SK-N-MC (cell line): ENCODE measurements at regions not wholly inside any gene's neighbourhood (a gene's known extent, or its start where the extent isn't known, plus 50 kb on each side); places are given as distances from the start of the nearest gene placed in this dataset.

Experiments used
- DNase-seq: peaks from one replicate; pipeline ENCODE4 v3.0.0-alpha.2; 2011; ENCODE audit warnings: low read depth, low spot score
- H3K27ac ChIP-seq: fragments of 200-600 bp; sonication (generic); 2 replicates; pipeline ENCODE4 v1.5.1; 2016; ENCODE audit warnings: mixed run types
- H3K36me3 ChIP-seq: fragments of 200-600 bp; sonication (generic); 2 replicates; pipeline ENCODE4 v1.6.1; 2017; ENCODE audit warnings: antibody characterized with exemption, low read length, mixed read lengths; ENCODE audit not compliant: insufficient read depth
- H3K4me3 ChIP-seq: fragments of 200-600 bp; sonication (generic); 2 replicates; pipeline ENCODE4 v1.5.1; 2016
- H3K9ac ChIP-seq: fragments of 200-600 bp; sonication (generic); 2 replicates; pipeline ENCODE4 v1.8.0; 2017; ENCODE audit warnings: mixed run types, mixed read lengths; ENCODE audit not compliant: insufficient read length
- H3K9me3 ChIP-seq: fragments of 200-600 bp; sonication (generic); 2 replicates; pipeline ENCODE4 v1.6.1; 2017; ENCODE audit warnings: low read depth, mild to moderate bottlenecking, antibody characterized with exemption, low read length, moderate library complexity, mixed read lengths
- EZH2 ChIP-seq: fragments of 200-600 bp; sonication (generic); IDR thresholded peaks from one replicate; pipeline ENCODE4 v1.6.1; 2017; ENCODE audit warnings: antibody characterized with exemption
- FOXP2 ChIP-seq: optimal IDR thresholded peaks from 2 replicates; pipeline ENCODE3; 2011; ENCODE audit warnings: mild to moderate bottlenecking, moderate library complexity; ENCODE audit not compliant: insufficient read depth; ENCODE audit errors: extremely low read length, control extremely low read depth
- POLR2AphosphoS5 ChIP-seq: IDR thresholded peaks from 2 replicates; pipeline ENCODE4 v1.6.1; 2012; ENCODE audit warnings: mild to moderate bottlenecking, low read depth, low read length, borderline replicate concordance

DNA sequence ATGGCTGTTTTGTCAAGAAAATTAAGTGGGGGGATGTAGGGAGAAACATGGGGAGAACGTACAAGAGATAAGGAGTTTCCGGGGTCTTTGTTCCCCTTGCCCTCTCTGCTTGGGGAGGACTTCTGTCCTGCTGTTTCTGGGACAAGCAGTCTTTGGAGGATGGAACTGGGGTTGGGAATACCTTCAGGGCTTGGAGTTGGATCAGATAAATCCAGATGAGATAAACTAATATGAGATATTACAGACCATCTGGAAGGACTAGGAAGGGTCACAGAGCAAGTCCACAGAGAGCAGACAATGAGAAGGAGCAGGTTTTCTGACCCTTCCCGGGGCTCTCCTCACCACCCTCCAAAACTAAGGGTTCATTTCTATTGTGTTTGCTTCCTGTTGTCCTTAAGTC, 237.5 kb downstream of the TSHZ3 start:
- Histone ChIP-seq H3K36me3 (no peaks in the 10 kb centered on the region), H3K4me3 (no peak overlapping the region), H3K9me3 (no peaks in the 10 kb centered on the region), H3K27ac (no peak overlapping the region), H3K9ac (no peak overlapping the region)
- TF ChIP-seq FOXP2 (no peak), EZH2 (no peak), POLR2AphosphoS5 (no peak)
- DNase-seq, result no peak

DNA sequence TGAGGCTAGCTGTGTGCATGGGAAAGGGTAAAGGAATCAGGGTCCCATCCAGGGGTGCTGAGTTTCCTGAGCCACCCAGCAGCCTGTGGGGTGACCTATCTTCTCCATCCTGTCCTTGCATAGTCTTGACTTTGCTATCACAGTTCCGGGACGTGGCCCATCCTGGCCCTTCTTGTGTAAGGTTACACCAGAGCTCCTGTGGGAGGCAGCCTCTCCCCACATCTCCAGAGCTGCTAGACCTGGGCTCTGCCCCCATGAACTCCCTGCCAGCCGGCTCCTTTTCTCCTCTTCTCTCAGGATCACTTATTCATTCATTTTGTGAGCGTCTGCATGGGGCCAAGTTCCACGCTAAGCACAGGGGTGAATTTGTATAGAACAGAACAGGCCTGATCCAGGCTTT, 238.9 kb downstream of the TSHZ3 start:
- TF ChIP-seq POLR2AphosphoS5, result no peak
- no peak for TF ChIP-seq EZH2
- no peaks in the 10 kb centered on the region for H3K9me3 ChIP-seq
- H3K36me3 ChIP-seq, result no peaks in the 10 kb centered on the region
- no peak for DNase-seq
- no peak overlapping the region for H3K4me3 ChIP-seq
- H3K9ac ChIP-seq, result no peak overlapping the region
- no peak overlapping the region for H3K27ac ChIP-seq

DNA sequence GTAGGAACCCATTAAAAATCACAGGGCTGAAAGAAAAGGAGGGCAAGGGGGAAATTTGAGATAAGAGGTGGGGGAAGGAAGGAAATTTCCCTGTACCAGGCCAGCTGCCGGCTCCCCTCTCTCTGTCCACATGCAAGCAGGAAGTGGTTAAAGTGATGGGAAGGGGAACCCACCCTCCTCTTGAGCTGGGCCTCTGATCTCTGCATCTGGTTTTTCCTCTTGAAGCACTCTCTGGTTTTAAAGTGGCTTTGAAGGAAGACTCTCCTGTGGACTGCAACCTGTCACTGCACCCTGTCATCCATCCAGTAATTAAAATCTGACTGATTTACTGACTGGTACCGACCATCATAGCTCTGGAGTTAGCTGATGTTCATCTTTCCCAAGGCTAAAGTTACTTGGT, 239.6 kb downstream of the TSHZ3 start:
- no peaks in the 10 kb centered on the region for H3K36me3 ChIP-seq
- H3K27ac ChIP-seq, result no peak overlapping the region
- no peak overlapping the region for H3K4me3 ChIP-seq
- TF ChIP-seq POLR2AphosphoS5 (no peak), FOXP2 (no peak), EZH2 (no peak)
- no peak overlapping the region for H3K9ac ChIP-seq
- no peaks in the 10 kb centered on the region for H3K9me3 ChIP-seq
- DNase-seq, result no peak

DNA sequence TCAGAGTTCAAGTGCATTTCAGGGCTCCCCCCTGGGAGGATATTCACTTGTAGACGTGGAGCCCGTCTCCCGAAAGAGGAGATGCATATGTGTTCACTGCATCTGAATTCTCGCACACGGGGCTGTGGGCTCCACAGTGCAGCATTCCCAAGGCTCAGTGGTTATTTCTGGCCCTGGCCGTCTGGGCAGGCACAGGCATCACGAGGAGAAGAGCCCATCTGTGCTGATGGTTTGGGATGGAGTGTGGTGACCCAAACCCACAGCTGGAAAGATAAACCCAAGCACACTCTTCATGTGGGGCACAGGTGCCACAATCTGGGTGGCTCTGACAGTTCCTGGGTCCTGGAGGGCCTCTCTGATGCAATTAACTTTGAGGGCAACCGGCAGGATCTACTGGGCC, 242.1 kb downstream of the TSHZ3 start:
- no peak for TF ChIP-seq POLR2AphosphoS5
- TF ChIP-seq EZH2, result no peak
- TF ChIP-seq FOXP2, result no peak
- DNase-seq, result no peak

DNA sequence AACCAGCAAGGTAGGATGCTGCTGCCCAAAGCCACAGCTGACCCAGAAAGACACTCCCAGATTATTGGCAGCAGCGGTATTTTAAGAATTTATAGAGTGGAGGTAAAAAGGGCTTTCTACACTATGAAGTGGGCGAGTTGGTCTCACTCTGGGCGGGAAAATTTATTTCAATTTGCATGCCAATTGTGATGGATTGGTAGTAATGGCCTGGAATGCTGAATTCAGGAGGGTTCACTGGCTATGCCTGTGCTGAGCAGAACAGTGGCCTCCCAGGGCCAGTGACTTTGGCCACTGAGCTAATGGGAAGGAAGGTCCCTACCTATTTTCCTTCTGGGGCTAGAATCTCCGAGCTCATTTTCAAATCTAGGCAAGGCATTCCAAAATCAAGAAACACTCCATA, 243.5 kb downstream of the TSHZ3 start:
- Histone ChIP-seq H3K36me3 (no peaks in the 10 kb centered on the region), H3K27ac (no peak overlapping the region), H3K9me3 (no peaks in the 10 kb centered on the region), H3K4me3 (no peak overlapping the region), H3K9ac (no peak overlapping the region)
- no peak for DNase-seq
- TF ChIP-seq EZH2 (no peak), FOXP2 (no peak)

More for the DNA sequence above, 242.1 kb downstream of the TSHZ3 start:
- Histone ChIP-seq H3K4me3 (no peak overlapping the region), H3K36me3 (no peaks in the 10 kb centered on the region), H3K27ac (no peak overlapping the region), H3K9me3 (no peaks in the 10 kb centered on the region), H3K9ac (no peak overlapping the region)

DNA sequence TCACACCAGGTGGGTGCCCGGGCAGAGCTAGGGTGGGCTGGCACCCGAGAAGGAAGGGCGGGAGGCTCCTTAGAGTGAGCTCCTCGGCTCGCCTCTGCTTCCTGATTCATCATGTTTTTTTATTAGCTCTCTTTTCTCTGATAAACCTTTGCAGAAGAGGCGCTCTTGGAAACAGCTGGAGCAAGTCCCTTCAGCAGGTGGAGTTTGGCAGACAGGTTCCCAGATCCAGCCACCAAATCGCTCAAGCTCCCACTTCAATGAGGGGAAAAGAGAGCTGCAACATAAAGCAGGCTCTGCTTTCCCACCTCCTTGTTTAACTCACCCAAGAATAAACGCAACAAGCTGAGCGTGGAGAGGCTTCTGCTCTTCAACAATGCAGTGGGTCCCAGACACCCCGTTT, 244.8 kb downstream of the TSHZ3 start:
- Histone ChIP-seq H3K4me3 (no peak overlapping the region), H3K36me3 (no peaks in the 10 kb centered on the region), H3K27ac (no peak overlapping the region), H3K9me3 (no peaks in the 10 kb centered on the region), H3K9ac (no peak overlapping the region)
- TF ChIP-seq EZH2 (no peak), FOXP2 (no peak), POLR2AphosphoS5 (no peak)
- no peak for DNase-seq

DNA sequence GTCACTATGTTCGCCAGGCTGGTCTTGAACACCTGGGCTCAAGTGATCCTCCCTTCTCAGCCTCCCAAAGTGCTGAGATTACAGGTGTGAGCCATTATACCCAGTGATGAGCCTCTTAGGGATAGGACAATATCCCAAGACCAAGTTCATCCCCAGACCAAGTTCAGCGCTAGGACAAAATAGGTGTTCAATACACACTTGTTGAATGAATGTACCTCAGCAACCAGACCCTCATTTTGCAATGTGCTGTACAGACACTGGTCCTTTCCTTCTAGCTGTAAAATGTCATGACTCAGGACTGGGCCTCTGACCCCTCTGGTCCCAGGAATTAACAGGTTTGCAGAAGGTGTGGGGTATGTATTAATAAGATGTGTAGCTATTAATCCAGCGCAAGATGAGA, 246.0 kb downstream of the TSHZ3 start:
- Histone ChIP-seq H3K9ac (no peak overlapping the region), H3K27ac (no peak overlapping the region; the same call in 1 of the 2 replicates), H3K4me3 (no peak overlapping the region), H3K36me3 (no peaks in the 10 kb centered on the region), H3K9me3 (no peaks in the 10 kb centered on the region)
- DNase-seq, result no peak
- TF ChIP-seq EZH2 (no peak), FOXP2 (no peak), POLR2AphosphoS5 (no peak)

DNA sequence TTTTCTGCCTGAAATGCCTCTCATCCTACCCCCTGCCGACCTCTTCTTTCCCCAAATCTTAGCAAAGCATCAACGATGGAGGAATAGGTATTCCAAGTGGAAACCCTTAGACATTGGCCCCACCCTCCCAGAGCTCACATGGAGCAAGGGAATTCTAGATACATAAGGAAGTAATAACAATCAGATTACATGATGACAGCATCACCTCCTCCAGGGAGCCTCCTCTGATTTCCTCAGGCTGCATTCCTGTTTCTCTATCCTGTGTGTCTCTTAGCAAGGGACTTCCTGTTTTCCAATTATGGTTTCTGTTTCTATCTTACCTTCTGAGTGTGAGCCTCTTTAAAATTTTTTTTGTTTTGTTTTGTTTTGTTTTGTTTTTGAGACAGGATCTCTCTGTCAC, 246.6 kb downstream of the TSHZ3 start:
- TF ChIP-seq FOXP2 (no peak), POLR2AphosphoS5 (no peak)
- no peak overlapping the region for H3K9ac ChIP-seq
- H3K4me3 ChIP-seq, result no peak overlapping the region; the same call in 1 of the 2 replicates
- H3K9me3 ChIP-seq, result no peaks in the 10 kb centered on the region
- DNase-seq, result no peak
- H3K36me3 ChIP-seq, result no peaks in the 10 kb centered on the region
- peak overlapping the region; percentile 95; the same call in 1 of the 2 replicates for H3K27ac ChIP-seq

DNA sequence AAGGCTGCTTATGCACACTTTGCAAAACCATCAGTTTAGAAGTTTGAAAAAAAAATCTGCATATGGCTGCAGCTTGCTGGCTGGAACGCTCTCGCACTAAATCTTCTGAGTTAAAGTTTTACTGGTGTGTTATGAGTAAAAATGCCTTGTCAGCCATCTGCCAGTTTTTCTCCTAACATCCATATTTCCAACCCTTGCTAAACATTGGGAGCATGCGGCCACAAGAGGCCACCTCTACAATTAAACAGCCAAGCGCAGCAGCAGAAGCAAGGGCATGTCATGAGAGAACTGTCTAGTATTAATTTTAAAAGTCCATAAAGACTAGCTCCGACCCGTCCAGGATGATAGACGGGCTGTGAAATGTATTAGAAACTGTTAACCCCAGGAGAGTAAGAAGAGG, 248.3 kb downstream of the TSHZ3 start:
- Histone ChIP-seq H3K9ac (peak overlapping the region; percentile 51), H3K4me3 (peak overlapping the region; percentile 49)
- TF ChIP-seq POLR2AphosphoS5 (no peak), FOXP2 (no peak), EZH2 (no peak)

More for the DNA sequence above, 248.3 kb downstream of the TSHZ3 start:
- Histone ChIP-seq H3K27ac (peak overlapping the region; percentile 95), H3K36me3 (no peaks in the 10 kb centered on the region), H3K9me3 (no peaks in the 10 kb centered on the region)
- DNase-seq, result no peak
